Prostate gland (tissue), 2 donors: ENCODE measurements at regions not wholly inside any gene's neighbourhood (a gene's known extent, or its start where the extent isn't known, plus 50 kb on each side); places are given as distances from the start of the nearest gene placed in this dataset.

Source experiments
- POLR2AphosphoS5 ChIP-seq: sonication (generic); formaldehyde crosslinking; IDR thresholded peaks from one replicate; pipeline ENCODE4 v1.6.1; 2017; ENCODE audit warnings: antibody characterized with exemption
- TF ChIP-seq, protein P1 (sequence below), 4 experiments: fragments of 200-600 bp in 2 of 4; fragments of 450-650 bp in 2 of 4; sonication (generic) in 2 of 4; IDR thresholded peaks; 1 replicate in 3 of 4; 2 replicates in 1 of 4; pipeline ENCODE4 v1.5.1; 2016 to 2019; ENCODE audit warnings: antibody characterized with exemption in 4 of 4, mild to moderate bottlenecking in 2 of 4, moderate library complexity in 2 of 4

- TF ChIP-seq, protein P1, sequence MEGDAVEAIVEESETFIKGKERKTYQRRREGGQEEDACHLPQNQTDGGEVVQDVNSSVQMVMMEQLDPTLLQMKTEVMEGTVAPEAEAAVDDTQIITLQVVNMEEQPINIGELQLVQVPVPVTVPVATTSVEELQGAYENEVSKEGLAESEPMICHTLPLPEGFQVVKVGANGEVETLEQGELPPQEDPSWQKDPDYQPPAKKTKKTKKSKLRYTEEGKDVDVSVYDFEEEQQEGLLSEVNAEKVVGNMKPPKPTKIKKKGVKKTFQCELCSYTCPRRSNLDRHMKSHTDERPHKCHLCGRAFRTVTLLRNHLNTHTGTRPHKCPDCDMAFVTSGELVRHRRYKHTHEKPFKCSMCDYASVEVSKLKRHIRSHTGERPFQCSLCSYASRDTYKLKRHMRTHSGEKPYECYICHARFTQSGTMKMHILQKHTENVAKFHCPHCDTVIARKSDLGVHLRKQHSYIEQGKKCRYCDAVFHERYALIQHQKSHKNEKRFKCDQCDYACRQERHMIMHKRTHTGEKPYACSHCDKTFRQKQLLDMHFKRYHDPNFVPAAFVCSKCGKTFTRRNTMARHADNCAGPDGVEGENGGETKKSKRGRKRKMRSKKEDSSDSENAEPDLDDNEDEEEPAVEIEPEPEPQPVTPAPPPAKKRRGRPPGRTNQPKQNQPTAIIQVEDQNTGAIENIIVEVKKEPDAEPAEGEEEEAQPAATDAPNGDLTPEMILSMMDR (IDR thresholded peaks at IDR 0.05), result no peak
- no peak for TF ChIP-seq POLR2AphosphoS5
Observed at GRCh38 chr5:127216898-127217675, 73.5 kb upstream of the MEGF10 start.
